HAP-1 (cell line): ENCODE measurements at regions not wholly inside any gene's neighbourhood (a gene's known extent, or its start where the extent isn't known, plus 50 kb on each side); places are given as distances from the start of the nearest gene placed in this dataset.
"Not testable (repeated sequence)": the region's sequence is repeated elsewhere in the genome, so short reads cannot be mapped to it uniquely, and the experiment has no call there.

Experiments used
- DNase-seq, 2 experiments: peaks; one replicate each; pipeline ENCODE4 v3.0.0-alpha.2; 2016 to 2020; ENCODE audit warnings: low spot score in 2 of 2
- H3K27me3 ChIP-seq: fragments of 250-450 bp; sonication (Bioruptor Pico); 2 replicates; pipeline ENCODE4 v1.5.1; 2020; ENCODE audit warnings: low read depth, mild to moderate bottlenecking, moderate library complexity
- H3K36me3 ChIP-seq: fragments of 250-450 bp; sonication (Bioruptor Pico); replicated peaks from 2 replicates; pipeline ENCODE4 v1.5.1; 2020; ENCODE audit warnings: mild to moderate bottlenecking
- H3K4me1 ChIP-seq: fragments of 250-450 bp; sonication (Bioruptor Pico); 2 replicates; pipeline ENCODE4 v1.5.1; 2020; ENCODE audit warnings: mild to moderate bottlenecking
- H3K4me3 ChIP-seq: fragments of 250-450 bp; sonication (Bioruptor Pico); 2 replicates; pipeline ENCODE4 v1.5.1; 2020; ENCODE audit warnings: mild to moderate bottlenecking, moderate library complexity
- H3K9me3 ChIP-seq: fragments of 250-450 bp; sonication (Bioruptor Pico); 2 replicates; pipeline ENCODE4 v1.5.1; 2020; ENCODE audit warnings: mild to moderate bottlenecking, moderate library complexity
- in situ Hi-C: fragments of 300-500 bp; cut with MboI; formaldehyde crosslinking; loops from 3 replicates; pipeline ENCODE4 v1.14.3; 2020; ENCODE audit warnings: low sequenced_read_pairs, inconsistent platforms, mixed read lengths

- H3K27me3 ChIP-seq, H3K9me3 ChIP-seq, DNase-seq, H3K4me3 ChIP-seq, H3K4me1 ChIP-seq, H3K36me3 ChIP-seq, in situ Hi-C loops: not testable (repeated sequence)
Measured at GRCh38 chr1:90812237-90812636, 95.1 kb upstream of the BARHL2 start.

GRCh38 chr1:90811444-90811950, 94.4 kb upstream of the BARHL2 start:
- H3K9me3 ChIP-seq, DNase-seq, H3K36me3 ChIP-seq, H3K4me3 ChIP-seq, in situ Hi-C loops, H3K27me3 ChIP-seq, H3K4me1 ChIP-seq: not testable (repeated sequence)

GRCh38 chr1:90810681-90811080, 93.6 kb upstream of the BARHL2 start:
- no peak overlapping the region for H3K4me3 ChIP-seq
- no peaks in the 10 kb centered on the region for H3K9me3 ChIP-seq
- no peaks in the 10 kb centered on the region for H3K4me1 ChIP-seq
- in situ Hi-C loops: no loop called here
- no peaks in the 10 kb centered on the region for H3K27me3 ChIP-seq
- H3K36me3 ChIP-seq: no peaks in the 10 kb centered on the region
- DNase-seq: no peak

GRCh38 chr1:90809996-90810395, 92.9 kb upstream of the BARHL2 start:
- H3K9me3 ChIP-seq: no peaks in the 10 kb centered on the region
- no peaks in the 10 kb centered on the region for H3K27me3 ChIP-seq
- no peak overlapping the region for H3K4me3 ChIP-seq
- no peaks in the 10 kb centered on the region for H3K36me3 ChIP-seq
- in situ Hi-C loops: no loop called here
- no peak for DNase-seq
- no peaks in the 10 kb centered on the region for H3K4me1 ChIP-seq

GRCh38 chr1:90809093-90809492, 92.0 kb upstream of the BARHL2 start:
- Histone ChIP-seq H3K4me3 (no peak overlapping the region), H3K27me3 (no peaks in the 10 kb centered on the region), H3K9me3 (no peaks in the 10 kb centered on the region), H3K36me3 (no peaks in the 10 kb centered on the region), H3K4me1 (no peaks in the 10 kb centered on the region)
- no peak for DNase-seq
- in situ Hi-C loops: no loop called here

GRCh38 chr1:90807329-90807728, 90.2 kb upstream of the BARHL2 start:
- in situ Hi-C loops: no loop called here
- no peaks in the 10 kb centered on the region for H3K9me3 ChIP-seq
- H3K27me3 ChIP-seq: no peaks in the 10 kb centered on the region
- no peaks in the 10 kb centered on the region for H3K36me3 ChIP-seq
- no peak for DNase-seq
- H3K4me3 ChIP-seq: no peak overlapping the region
- no peaks in the 10 kb centered on the region for H3K4me1 ChIP-seq

GRCh38 chr1:90802622-90803021, 85.5 kb upstream of the BARHL2 start:
- in situ Hi-C loops: no loop called here
- 0 out of 2 replicates have a peak, but pooled peaks cover 5% of the 10 kb centered on the region for H3K27me3 ChIP-seq
- no peak overlapping the region for H3K4me3 ChIP-seq
- H3K9me3 ChIP-seq: no peaks in the 10 kb centered on the region
- no peaks in the 10 kb centered on the region for H3K4me1 ChIP-seq
- DNase-seq: no peak
- no peaks in the 10 kb centered on the region for H3K36me3 ChIP-seq

GRCh38 chr1:90800012-90800717, 83.1 kb upstream of the BARHL2 start:
- Histone ChIP-seq H3K36me3 (no peaks in the 10 kb centered on the region), H3K4me1 (no peaks in the 10 kb centered on the region), H3K9me3 (no peaks in the 10 kb centered on the region), H3K27me3 (peaks cover 5% of the 10 kb centered on the region; the same call in 1 of the 2 replicates), H3K4me3 (no peak overlapping the region)
- no peak for DNase-seq
- in situ Hi-C loops: no loop called here

GRCh38 chr1:90799326-90799725, 82.2 kb upstream of the BARHL2 start:
- no peak overlapping the region for H3K4me3 ChIP-seq
- peaks cover 5% of the 10 kb centered on the region; the same call in 1 of the 2 replicates for H3K27me3 ChIP-seq
- H3K36me3 ChIP-seq: no peaks in the 10 kb centered on the region
- no peak for DNase-seq
- in situ Hi-C loops: no loop called here
- no peaks in the 10 kb centered on the region for H3K9me3 ChIP-seq
- H3K4me1 ChIP-seq: no peaks in the 10 kb centered on the region

- DNase-seq: no peak
- H3K27me3 ChIP-seq: peaks cover 5% of the 10 kb centered on the region; the same call in 1 of the 2 replicates
- no peak overlapping the region for H3K4me3 ChIP-seq
- no peaks in the 10 kb centered on the region for H3K9me3 ChIP-seq
- H3K36me3 ChIP-seq: no peaks in the 10 kb centered on the region
- in situ Hi-C loops: no loop called here
- H3K4me1 ChIP-seq: no peaks in the 10 kb centered on the region
Measured at GRCh38 chr1:90798883-90799282, 81.8 kb upstream of the BARHL2 start.

- Histone ChIP-seq H3K4me1 (no peaks in the 10 kb centered on the region), H3K4me3 (no peak overlapping the region), H3K27me3 (peaks cover 5% of the 10 kb centered on the region; the same call in 1 of the 2 replicates), H3K9me3 (no peaks in the 10 kb centered on the region), H3K36me3 (no peaks in the 10 kb centered on the region)
- in situ Hi-C loops: no loop called here
- no peak for DNase-seq
Measured at GRCh38 chr1:90798344-90798743, 81.2 kb upstream of the BARHL2 start.

- no peaks in the 10 kb centered on the region for H3K9me3 ChIP-seq
- no peaks in the 10 kb centered on the region for H3K4me1 ChIP-seq
- DNase-seq: no peak
- no peak overlapping the region for H3K4me3 ChIP-seq
- H3K27me3 ChIP-seq: peaks cover 2% of the 10 kb centered on the region; the same call in 1 of the 2 replicates
- no peaks in the 10 kb centered on the region for H3K36me3 ChIP-seq
- in situ Hi-C loops: no loop called here
Measured at GRCh38 chr1:90795431-90795830, 78.3 kb upstream of the BARHL2 start.

- Histone ChIP-seq H3K9me3 (no peaks in the 10 kb centered on the region; the same call in 1 of the 2 replicates), H3K27me3 (no peaks in the 10 kb centered on the region; the same call in 1 of the 2 replicates)
- in situ Hi-C loops: no loop called here
Measured at GRCh38 chr1:90786709-90787108, 69.6 kb upstream of the BARHL2 start.

GRCh38 chr1:90784186-90784847, 67.2 kb upstream of the BARHL2 start:
- H3K9me3 ChIP-seq: no peaks in the 10 kb centered on the region; the same call in 1 of the 2 replicates
- no peaks in the 10 kb centered on the region for H3K36me3 ChIP-seq
- H3K4me1 ChIP-seq: no peaks in the 10 kb centered on the region
- no peaks in the 10 kb centered on the region; the same call in 1 of the 2 replicates for H3K27me3 ChIP-seq
- no peak for DNase-seq
- H3K4me3 ChIP-seq: no peak overlapping the region
- in situ Hi-C loops: no loop called here

More at GRCh38 chr1:90786709-90787108, 69.6 kb upstream of the BARHL2 start:
- H3K4me3 ChIP-seq: no peak overlapping the region
- no peaks in the 10 kb centered on the region for H3K36me3 ChIP-seq
- H3K4me1 ChIP-seq: no peaks in the 10 kb centered on the region
- no peak for DNase-seq
